WERI-Rb-1 (cell line): ENCODE measurements at regions not wholly inside any gene's neighbourhood (a gene's known extent, or its start where the extent isn't known, plus 50 kb on each side); places are given as distances from the start of the nearest gene placed in this dataset.

ENCODE experiments used
- DNase-seq: peaks from one replicate; pipeline ENCODE4 v3.0.0-alpha.2; 2020
- H3K27ac ChIP-seq: fragments of 250-450 bp; sonication (Bioruptor Pico); 2 replicates; pipeline ENCODE4 v1.5.1; 2020; ENCODE audit warnings: mild to moderate bottlenecking, moderate library complexity
- H3K27me3 ChIP-seq: fragments of 250-450 bp; sonication (Bioruptor Pico); 2 replicates; pipeline ENCODE4 v1.5.1; 2021; ENCODE audit warnings: mild to moderate bottlenecking, low read depth, moderate library complexity; ENCODE audit not compliant: insufficient read depth, severe bottlenecking
- H3K36me3 ChIP-seq: fragments of 250-450 bp; sonication (Bioruptor Pico); 2 replicates; pipeline ENCODE4 v1.5.1; 2020; ENCODE audit warnings: mild to moderate bottlenecking, moderate library complexity
- H3K4me3 ChIP-seq: 2 replicates; pipeline ENCODE4 v1.5.1; 2011; ENCODE audit warnings: low read depth, mild to moderate bottlenecking, control low read depth, low read length
- H3K9me3 ChIP-seq: fragments of 250-450 bp; sonication (Bioruptor Pico); 2 replicates; pipeline ENCODE4 v1.5.1; 2021; ENCODE audit warnings: mild to moderate bottlenecking, moderate library complexity; ENCODE audit not compliant: severe bottlenecking
- TF ChIP-seq, protein P1 (sequence below): IDR thresholded peaks from 2 replicates; pipeline ENCODE4 v1.5.1; 2011; ENCODE audit warnings: low read depth, mild to moderate bottlenecking, control low read depth, inconsistent platforms, low read length

- H3K36me3 ChIP-seq: no peaks in the 10 kb centered on the region
- no peak overlapping the region for H3K4me3 ChIP-seq
- no peaks in the 10 kb centered on the region for H3K27me3 ChIP-seq
- TF ChIP-seq, protein P1, sequence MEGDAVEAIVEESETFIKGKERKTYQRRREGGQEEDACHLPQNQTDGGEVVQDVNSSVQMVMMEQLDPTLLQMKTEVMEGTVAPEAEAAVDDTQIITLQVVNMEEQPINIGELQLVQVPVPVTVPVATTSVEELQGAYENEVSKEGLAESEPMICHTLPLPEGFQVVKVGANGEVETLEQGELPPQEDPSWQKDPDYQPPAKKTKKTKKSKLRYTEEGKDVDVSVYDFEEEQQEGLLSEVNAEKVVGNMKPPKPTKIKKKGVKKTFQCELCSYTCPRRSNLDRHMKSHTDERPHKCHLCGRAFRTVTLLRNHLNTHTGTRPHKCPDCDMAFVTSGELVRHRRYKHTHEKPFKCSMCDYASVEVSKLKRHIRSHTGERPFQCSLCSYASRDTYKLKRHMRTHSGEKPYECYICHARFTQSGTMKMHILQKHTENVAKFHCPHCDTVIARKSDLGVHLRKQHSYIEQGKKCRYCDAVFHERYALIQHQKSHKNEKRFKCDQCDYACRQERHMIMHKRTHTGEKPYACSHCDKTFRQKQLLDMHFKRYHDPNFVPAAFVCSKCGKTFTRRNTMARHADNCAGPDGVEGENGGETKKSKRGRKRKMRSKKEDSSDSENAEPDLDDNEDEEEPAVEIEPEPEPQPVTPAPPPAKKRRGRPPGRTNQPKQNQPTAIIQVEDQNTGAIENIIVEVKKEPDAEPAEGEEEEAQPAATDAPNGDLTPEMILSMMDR: no peak
- no peak overlapping the region for H3K27ac ChIP-seq
- no peak for DNase-seq
- H3K9me3 ChIP-seq: no peaks in the 10 kb centered on the region
Observed at GRCh38 chr4:59869559-59869958, 1330.6 kb upstream of the ADGRL3 start.

GRCh38 chr4:59881632-59882031 lies 1318.5 kb upstream of the ADGRL3 start:
- Histone ChIP-seq H3K9me3 (no peaks in the 10 kb centered on the region), H3K4me3 (no peak overlapping the region), H3K36me3 (no peaks in the 10 kb centered on the region), H3K27me3 (no peaks in the 10 kb centered on the region), H3K27ac (no peak overlapping the region)
- TF ChIP-seq, protein P1: no peak
- no peak for DNase-seq

GRCh38 chr4:59904331-59904730 lies 1295.8 kb upstream of the ADGRL3 start:
- Histone ChIP-seq H3K36me3 (no peaks in the 10 kb centered on the region), H3K27me3 (no peaks in the 10 kb centered on the region), H3K9me3 (no peaks in the 10 kb centered on the region), H3K4me3 (no peak overlapping the region), H3K27ac (no peak overlapping the region)
- TF ChIP-seq, protein P1: no peak
- DNase-seq: no peak

- TF ChIP-seq, protein P1: no peak
- no peaks in the 10 kb centered on the region for H3K27me3 ChIP-seq
- no peaks in the 10 kb centered on the region for H3K36me3 ChIP-seq
- H3K9me3 ChIP-seq: no peaks in the 10 kb centered on the region
- H3K27ac ChIP-seq: no peak overlapping the region
- no peak for DNase-seq
- H3K4me3 ChIP-seq: no peak overlapping the region
Observed at GRCh38 chr4:59920416-59920815, 1279.7 kb upstream of the ADGRL3 start.

- Histone ChIP-seq H3K36me3 (no peaks in the 10 kb centered on the region), H3K27me3 (no peaks in the 10 kb centered on the region), H3K4me3 (no peak overlapping the region), H3K9me3 (no peaks in the 10 kb centered on the region), H3K27ac (no peak overlapping the region)
- DNase-seq: no peak
- TF ChIP-seq, protein P1: no peak
Observed at GRCh38 chr4:59925290-59925689, 1274.8 kb upstream of the ADGRL3 start.

GRCh38 chr4:59936566-59936965 lies 1263.6 kb upstream of the ADGRL3 start:
- TF ChIP-seq, protein P1: no peak
- H3K27ac ChIP-seq: no peak overlapping the region
- H3K27me3 ChIP-seq: no peaks in the 10 kb centered on the region
- no peak for DNase-seq
- H3K4me3 ChIP-seq: no peak overlapping the region
- no peaks in the 10 kb centered on the region for H3K36me3 ChIP-seq
- H3K9me3 ChIP-seq: no peaks in the 10 kb centered on the region
